Fibroblast of lung (primary cell): ENCODE measurements at regions not wholly inside any gene's neighbourhood (a gene's known extent, or its start where the extent isn't known, plus 50 kb on each side); places are given as distances from the start of the nearest gene placed in this dataset.
A peak's percentile ranks its signal among the peaks of the same experiment; 100 is the strongest.
"Not testable (repeated sequence)": the region's sequence is repeated elsewhere in the genome, so short reads cannot be mapped to it uniquely, and the experiment has no call there.

Experiments
- DNase-seq, 2 donors: peaks; one replicate each; pipeline versions ENCODE4 v3.0.0 to v3.0.0-alpha.2; 2010; ENCODE audit warnings: low read depth in 2 of 2
- H2AFZ ChIP-seq: 2 replicates; pipeline ENCODE4 v1.5.1; 2012; ENCODE audit warnings: low read length, control low read depth, inconsistent platforms
- H3K27ac ChIP-seq: 2 replicates; pipeline ENCODE4 v1.5.1; 2011; ENCODE audit warnings: low read length, control low read depth; ENCODE audit not compliant: insufficient read depth
- H3K27me3 ChIP-seq: 2 replicates; pipeline ENCODE4 v1.5.1; 2011; ENCODE audit warnings: mild to moderate bottlenecking, low read length; ENCODE audit not compliant: control insufficient read depth, insufficient read depth
- H3K36me3 ChIP-seq: 2 replicates; pipeline ENCODE4 v1.5.1; 2011; ENCODE audit warnings: low read length; ENCODE audit not compliant: control insufficient read depth, insufficient read depth
- H3K4me1 ChIP-seq: 2 replicates; pipeline ENCODE4 v1.5.1; 2011; ENCODE audit warnings: low read length; ENCODE audit not compliant: control insufficient read depth, insufficient read depth; ENCODE audit errors: extremely low read depth
- H3K4me2 ChIP-seq: 2 replicates; pipeline ENCODE4 v1.5.1; 2011; ENCODE audit warnings: low read length, control low read depth; ENCODE audit not compliant: insufficient read depth; ENCODE audit errors: extremely low read depth
- H3K4me3 ChIP-seq, 4 experiments: fragments of 200-600 bp in 1 of 4; sonication (generic) in 1 of 4; replicated peaks in 1 of 4; 2 replicates each; pipeline ENCODE4 v1.5.1; 2011 to 2016; ENCODE audit warnings: low read length in 4 of 4, low read depth in 3 of 4, mild to moderate bottlenecking in 3 of 4, control low read depth in 2 of 4, inconsistent platforms in 1 of 4, mixed read lengths in 1 of 4; ENCODE audit not compliant: insufficient read depth in 1 of 4; ENCODE audit errors: control extremely low read depth in 1 of 4
- H3K79me2 ChIP-seq: 2 replicates; pipeline ENCODE4 v1.5.1; 2012; ENCODE audit warnings: mild to moderate bottlenecking, low read length, inconsistent platforms; ENCODE audit not compliant: control insufficient read depth, insufficient read depth
- H3K9ac ChIP-seq: 2 replicates; pipeline ENCODE4 v1.5.1; 2011; ENCODE audit warnings: mild to moderate bottlenecking, low read length, control low read depth; ENCODE audit not compliant: insufficient read depth
- H3K9me3 ChIP-seq: 2 replicates; pipeline ENCODE4 v1.5.1; 2012; ENCODE audit warnings: low read depth, low read length; ENCODE audit not compliant: control insufficient read depth, insufficient read depth
- H4K20me1 ChIP-seq: 2 replicates; pipeline ENCODE4 v1.5.1; 2011; ENCODE audit warnings: low read length; ENCODE audit not compliant: control insufficient read depth, insufficient read depth; ENCODE audit errors: extremely low read depth
- CTCF ChIP-seq, 2 donors: IDR thresholded peaks in 1 of 2; conservative IDR thresholded peaks in 1 of 2; 1 replicate in 1 of 2; 2 replicates in 1 of 2; pipeline ENCODE4 v1.5.1; 2011 to 2012; ENCODE audit warnings: low read length in 2 of 2, control low read depth in 1 of 2, inconsistent platforms in 1 of 2, low read depth in 1 of 2, mild to moderate bottlenecking in 1 of 2
- EZH2 ChIP-seq: IDR thresholded peaks from 2 replicates; pipeline ENCODE4 v1.5.1; 2012; ENCODE audit warnings: low read length, control low read depth, mild to moderate bottlenecking; ENCODE audit errors: missing control alignments

- Histone ChIP-seq H4K20me1 (no peaks in the 10 kb centered on the region), H3K4me2 (no peak overlapping the region), H3K4me1 (no peaks in the 10 kb centered on the region), H3K4me3 (no peak overlapping the region), H3K79me2 (no peaks in the 10 kb centered on the region), H2AFZ (no peak overlapping the region), H3K9me3 (no peaks in the 10 kb centered on the region), H3K9ac (no peak overlapping the region), H3K27me3 (no peaks in the 10 kb centered on the region), H3K36me3 (no peaks in the 10 kb centered on the region), H3K27ac (no peak overlapping the region)
- peak in 1 of 2 donors; percentile 2 for DNase-seq
- TF ChIP-seq EZH2 = no peak
- no peak for TF ChIP-seq CTCF (conservative IDR thresholded peaks at IDR 0.05 in 1 of 2, IDR thresholded peaks at IDR 0.05 in 1 of 2; ENCODE audit: low read depth in 1 of 2, low read length in 2 of 2)
Observed at GRCh38 chr1:209199822-209200221, 383.7 kb upstream of the CAMK1G start.

GRCh38 chr1:209202321-209202720, 381.2 kb upstream of the CAMK1G start:
- not testable (repeated sequence) for H3K9me3 ChIP-seq, H4K20me1 ChIP-seq, H3K4me3 ChIP-seq, H3K36me3 ChIP-seq, DNase-seq, H3K4me1 ChIP-seq, H2AFZ ChIP-seq, H3K4me2 ChIP-seq, H3K27ac ChIP-seq, H3K27me3 ChIP-seq, H3K79me2 ChIP-seq, H3K9ac ChIP-seq

GRCh38 chr1:209202830-209203532, 380.5 kb upstream of the CAMK1G start:
- no peaks in the 10 kb centered on the region for H3K27me3 ChIP-seq
- DNase-seq = peak; percentile 59 to 66
- no peak overlapping the region for H3K4me2 ChIP-seq
- H3K27ac ChIP-seq = no peak overlapping the region
- H3K9me3 ChIP-seq = no peaks in the 10 kb centered on the region
- TF ChIP-seq CTCF (conservative IDR thresholded peaks at IDR 0.05 in 1 of 2, IDR thresholded peaks at IDR 0.05 in 1 of 2; ENCODE audit: low read depth in 1 of 2, low read length in 2 of 2) = peak; percentile 71 to 75
- no peak for TF ChIP-seq EZH2
- no peak overlapping the region for H2AFZ ChIP-seq
- H4K20me1 ChIP-seq = no peaks in the 10 kb centered on the region
- no peak overlapping the region for H3K4me3 ChIP-seq
- H3K9ac ChIP-seq = no peak overlapping the region
- H3K79me2 ChIP-seq = no peaks in the 10 kb centered on the region
- H3K4me1 ChIP-seq = no peaks in the 10 kb centered on the region
- no peaks in the 10 kb centered on the region for H3K36me3 ChIP-seq
